WTC11 (cell line): ENCODE measurements at regions not wholly inside any gene's neighbourhood (a gene's known extent, or its start where the extent isn't known, plus 50 kb on each side); places are given as distances from the start of the nearest gene placed in this dataset.

ENCODE experiments used
- ATAC-seq: fragments of 200-7000 bp; cut with Tn5 transposase; 2 replicates; pipeline ENCODE4 v1.10.0; 2021; ENCODE audit warnings: mild to moderate bottlenecking, moderate library complexity
- CTCF ChIA-PET: fragments of 300-600 bp; sonication (Branson Sonifier 250); formaldehyde crosslinking; loops from one replicate; lab custom pipeline; 2021; ENCODE audit warnings: antibody characterized with exemption; lab: Charles Lee
- POLR2A ChIA-PET: fragments of 350-600 bp; sonication (Branson Sonifier 250); formaldehyde crosslinking; loops from one replicate; lab custom pipeline; 2021; ENCODE audit warnings: antibody characterized with exemption; lab: Charles Lee
- DNase-seq: peaks from one replicate; pipeline ENCODE4 v3.0.0; 2021; ENCODE audit warnings: low spot score
- H3K27ac Mint-ChIP-seq: 2 replicates; pipeline ENCODE4 v1.8.0; 2021; ENCODE audit warnings: mixed read lengths
- H3K27me3 Mint-ChIP-seq: 2 replicates; pipeline ENCODE4 v1.8.0; 2021; ENCODE audit warnings: low read depth, mild to moderate bottlenecking, moderate library complexity, mixed read lengths
- H3K36me3 Mint-ChIP-seq: 2 replicates; pipeline ENCODE4 v1.8.0; 2021; ENCODE audit warnings: mixed read lengths
- H3K4me1 Mint-ChIP-seq: 2 replicates; pipeline ENCODE4 v1.8.0; 2022; ENCODE audit warnings: mixed read lengths
- H3K4me3 Mint-ChIP-seq: 2 replicates; pipeline ENCODE4 v1.8.0; 2021; ENCODE audit warnings: mild to moderate bottlenecking, moderate library complexity, mixed read lengths
- H3K9me3 Mint-ChIP-seq: 2 replicates; pipeline ENCODE4 v1.8.0; 2021; ENCODE audit warnings: mixed read lengths
- ARID4B ChIP-seq: sonication (generic); formaldehyde crosslinking; IDR thresholded peaks from 2 replicates; pipeline ENCODE4 v1.8.0; 2023; ENCODE audit warnings: missing genetic modification reagents, mild to moderate bottlenecking, borderline replicate concordance
- ATF2 ChIP-seq: sonication (generic); formaldehyde crosslinking; IDR thresholded peaks from 2 replicates; pipeline ENCODE4 v1.8.1; 2022; ENCODE audit warnings: low read depth, missing genetic modification reagents, borderline replicate concordance
- ATF3 ChIP-seq: sonication (generic); formaldehyde crosslinking; conservative IDR thresholded peaks from 2 replicates; pipeline ENCODE4 v1.8.1; 2022; ENCODE audit warnings: mild to moderate bottlenecking, missing genetic modification reagents
- CBFB ChIP-seq: sonication (generic); formaldehyde crosslinking; IDR thresholded peaks from 2 replicates; pipeline ENCODE4 v1.8.1; 2022; ENCODE audit warnings: mild to moderate bottlenecking, low read depth, missing genetic modification reagents
- CTCF ChIP-seq: fragments of 200-600 bp; IDR thresholded peaks from 2 replicates; pipeline ENCODE4 v1.8.0; 2022; ENCODE audit warnings: antibody characterized with exemption
- ESRRA ChIP-seq: sonication (generic); formaldehyde crosslinking; IDR thresholded peaks from 2 replicates; pipeline ENCODE4 v1.8.1; 2022; ENCODE audit warnings: mild to moderate bottlenecking, missing genetic modification reagents, borderline replicate concordance
- FOXK1 ChIP-seq: sonication (generic); formaldehyde crosslinking; IDR thresholded peaks from 2 replicates; pipeline ENCODE4 v1.8.0; 2022; ENCODE audit warnings: mild to moderate bottlenecking, moderate library complexity, missing genetic modification reagents
- FOXP4 ChIP-seq: sonication (generic); formaldehyde crosslinking; IDR thresholded peaks from 2 replicates; pipeline ENCODE4 v1.8.0; 2022; ENCODE audit warnings: mild to moderate bottlenecking, missing genetic modification reagents
- GRHL2 ChIP-seq: fragments of 250-450 bp; sonication (Bioruptor Pico); IDR thresholded peaks from 2 replicates; pipeline ENCODE4 v1.8.0; 2022; ENCODE audit warnings: mild to moderate bottlenecking, moderate library complexity; ENCODE audit not compliant: insufficient replicate concordance, severe bottlenecking
- KAT7 ChIP-seq: sonication (generic); formaldehyde crosslinking; IDR thresholded peaks from 2 replicates; pipeline ENCODE4 v1.8.1; 2023; ENCODE audit warnings: missing genetic modification reagents, mild to moderate bottlenecking, borderline replicate concordance
- NR1H2 ChIP-seq: sonication (generic); formaldehyde crosslinking; IDR thresholded peaks from 2 replicates; pipeline ENCODE4 v1.9.0; 2021; ENCODE audit warnings: mild to moderate bottlenecking, moderate library complexity, missing genetic modification reagents
- NR3C1 ChIP-seq: sonication (generic); formaldehyde crosslinking; conservative IDR thresholded peaks from 2 replicates; pipeline ENCODE4 v1.8.1; 2023; ENCODE audit warnings: low read depth, mild to moderate bottlenecking, missing genetic modification reagents
- PRRX2 ChIP-seq: fragments of 250-450 bp; sonication (Bioruptor Pico); IDR thresholded peaks from 2 replicates; pipeline ENCODE4 v1.8.0; 2021; ENCODE audit warnings: mild to moderate bottlenecking
- SOX15 ChIP-seq: fragments of 250-450 bp; sonication (Bioruptor Pico); IDR thresholded peaks from 2 replicates; pipeline ENCODE4 v1.9.0; 2021; ENCODE audit warnings: mild to moderate bottlenecking
- TEAD1 ChIP-seq: sonication (generic); formaldehyde crosslinking; IDR thresholded peaks from 2 replicates; pipeline ENCODE4 v1.8.0; 2022; ENCODE audit warnings: mild to moderate bottlenecking, missing genetic modification reagents
- TP53 ChIP-seq: sonication (generic); formaldehyde crosslinking; IDR thresholded peaks from 2 replicates; pipeline ENCODE4 v1.8.1; 2023; ENCODE audit warnings: mild to moderate bottlenecking, missing genetic modification reagents
- USF2 ChIP-seq: sonication (generic); formaldehyde crosslinking; IDR thresholded peaks from 2 replicates; pipeline ENCODE4 v1.8.1; 2023; ENCODE audit warnings: mild to moderate bottlenecking, missing genetic modification reagents, moderate library complexity
- ZNF416 ChIP-seq: fragments of 250-450 bp; sonication (Bioruptor Pico); IDR thresholded peaks from 2 replicates; pipeline ENCODE4 v1.9.0; 2021; ENCODE audit warnings: mild to moderate bottlenecking, inconsistent platforms
- ZNF671 ChIP-seq: fragments of 250-450 bp; sonication (Bioruptor Pico); IDR thresholded peaks from 2 replicates; pipeline ENCODE4 v1.8.0; 2021; ENCODE audit warnings: mild to moderate bottlenecking
- ZSCAN18 ChIP-seq: fragments of 250-450 bp; sonication (Bioruptor Pico); IDR thresholded peaks from 2 replicates; pipeline ENCODE4 v2.1.2; 2022; ENCODE audit warnings: mild to moderate bottlenecking, moderate library complexity

- TF ChIP-seq USF2 (CRISPR knock-in tag) = no peak
- TF ChIP-seq GRHL2 (CRISPR knock-in tag) = no peak
- TF ChIP-seq CTCF = no peak
- no peak for TF ChIP-seq ZNF416 (CRISPR knock-in tag)
- TF ChIP-seq NR1H2 (CRISPR knock-in tag) = no peak
- no peak for TF ChIP-seq KAT7
- no peak for TF ChIP-seq TP53 (CRISPR knock-in tag)
- no peak for TF ChIP-seq CBFB (CRISPR knock-in tag)
- TF ChIP-seq, all 79 proteins: peak for 0
Measured at GRCh38 chr1:187763976-187764375, 935.2 kb downstream of the PLA2G4A start (continued).

- Mint-ChIP-seq H3K4me1 (peaks cover 12% of the 10 kb centered on the region), H3K9me3 (peaks cover 40% of the 10 kb centered on the region), H3K27ac (no peak overlapping the region), H3K36me3 (peaks cover 34% of the 10 kb centered on the region), H3K4me3 (no peak overlapping the region), H3K27me3 (no peaks in the 10 kb centered on the region; the same call in 1 of the 2 replicates)
- POLR2A ChIA-PET = no interaction called here
- CTCF ChIA-PET = no interaction called here
- DNase-seq (no peak), ATAC-seq (no peak)
- TF ChIP-seq NR3C1 (CRISPR knock-in tag) (no peak), ESRRA (no peak), PRRX2 (CRISPR knock-in tag) (no peak), FOXK1 (no peak), ZSCAN18 (CRISPR knock-in tag) (no peak)
Measured at GRCh38 chr1:187771396-187771795, 942.6 kb downstream of the PLA2G4A start.

- Mint-ChIP-seq H3K27me3 (no peaks in the 10 kb centered on the region; the same call in 1 of the 2 replicates), H3K27ac (no peak overlapping the region), H3K4me1 (peaks cover 4% of the 10 kb centered on the region; the same call in 1 of the 2 replicates), H3K9me3 (peaks cover 33% of the 10 kb centered on the region), H3K4me3 (no peak overlapping the region), H3K36me3 (peaks cover 30% of the 10 kb centered on the region)
- ChIA-PET POLR2A (no interaction called here), CTCF (no interaction called here)
- no peak for DNase-seq
- ATAC-seq = no peak
- TF ChIP-seq FOXK1 (no peak), SOX15 (CRISPR knock-in tag) (no peak)
Measured at GRCh38 chr1:187773168-187773567, 944.4 kb downstream of the PLA2G4A start.

- DNase-seq (no peak), ATAC-seq (no peak)
- H3K9me3 Mint-ChIP-seq = peaks cover 3% of the 10 kb centered on the region
- ChIA-PET POLR2A (no interaction called here), CTCF (no interaction called here)
- H3K36me3 Mint-ChIP-seq = peaks cover 5% of the 10 kb centered on the region
- H3K4me3 Mint-ChIP-seq = no peak overlapping the region
- 0 out of 2 replicates have a peak, but pooled peaks cover 6% of the 10 kb centered on the region for H3K4me1 Mint-ChIP-seq
- no peak overlapping the region for H3K27ac Mint-ChIP-seq
- no peaks in the 10 kb centered on the region for H3K27me3 Mint-ChIP-seq
- TF ChIP-seq PRRX2 (CRISPR knock-in tag) (no peak), TEAD1 (CRISPR knock-in tag) (no peak), ATF3 (no peak), ARID4B (no peak), ZNF671 (CRISPR knock-in tag) (no peak), ATF2 (no peak), FOXP4 (CRISPR knock-in tag) (no peak)
Measured at GRCh38 chr1:187787736-187788135, 959.0 kb downstream of the PLA2G4A start.
